Muscle of leg (tissue), 3 donors: ENCODE measurements at regions not wholly inside any gene's neighbourhood (a gene's known extent, or its start where the extent isn't known, plus 50 kb on each side); places are given as distances from the start of the nearest gene placed in this dataset.

Experiments used
- DNase-seq: peaks from one replicate; pipeline ENCODE4 v3.0.0; 2013
- H3K27ac ChIP-seq: one replicate; pipeline ENCODE4 v1.5.1; 2013; ENCODE audit warnings: mild to moderate bottlenecking, low read length, control low read depth
- H3K27me3 ChIP-seq: one replicate; pipeline ENCODE4 v1.6.1; 2013; ENCODE audit warnings: low read length; ENCODE audit not compliant: control insufficient read depth, insufficient read depth
- H3K36me3 ChIP-seq: one replicate; pipeline ENCODE4 v1.6.1; 2013; ENCODE audit warnings: low read length; ENCODE audit not compliant: control insufficient read depth, insufficient read depth
- H3K4me1 ChIP-seq: one replicate; pipeline ENCODE4 v1.6.1; 2013; ENCODE audit warnings: low read length; ENCODE audit not compliant: control insufficient read depth, insufficient read depth
- H3K4me3 ChIP-seq: one replicate; pipeline ENCODE4 v1.5.1; 2013; ENCODE audit warnings: low read length, control low read depth
- H3K9me3 ChIP-seq: replicated peaks from 2 replicates; pipeline ENCODE4 v1.6.1; 2013; ENCODE audit warnings: low read depth, low read length; ENCODE audit not compliant: control insufficient read depth
- WGBS: methylation state at CpG from one replicate; pipeline ENCODE4 v1.1.5; 2013; ENCODE audit warnings: missing lambda C conversion rate; ENCODE audit not compliant: insufficient coverage; 5-methylcytosine and 5-hydroxymethylcytosine counted together

- Histone ChIP-seq H3K27me3 (no peaks in the 10 kb centered on the region), H3K9me3 (no peaks in the 10 kb centered on the region), H3K4me3 (no peak overlapping the region), H3K36me3 (no peaks in the 10 kb centered on the region), H3K4me1 (peaks cover 2% of the 10 kb centered on the region), H3K27ac (no peak overlapping the region)
- DNase-seq = peak; percentile 50
- WGBS = 76% methylated on average over 3 of the region's 5 CpGs
Observed at GRCh38 chr2:4499316-4500030, 796.1 kb downstream of the DCDC2C start.

- no peaks in the 10 kb centered on the region for H3K27me3 ChIP-seq
- H3K36me3 ChIP-seq = no peaks in the 10 kb centered on the region
- DNase-seq = no peak
- peaks cover 3% of the 10 kb centered on the region for H3K4me1 ChIP-seq
- 59% methylated on average over 3 of the region's 4 CpGs for WGBS
- no peak overlapping the region for H3K27ac ChIP-seq
- H3K4me3 ChIP-seq = no peak overlapping the region
- no peaks in the 10 kb centered on the region for H3K9me3 ChIP-seq
Observed at GRCh38 chr2:4501525-4501924, 798.1 kb downstream of the DCDC2C start.

- Histone ChIP-seq H3K27me3 (no peaks in the 10 kb centered on the region), H3K4me3 (no peak overlapping the region), H3K4me1 (peaks cover 4% of the 10 kb centered on the region), H3K27ac (no peak overlapping the region), H3K9me3 (no peaks in the 10 kb centered on the region), H3K36me3 (no peaks in the 10 kb centered on the region)
- WGBS = 76% methylated on average over 3 of the region's 3 CpGs
- DNase-seq = no peak
Observed at GRCh38 chr2:4502230-4502843, 799.0 kb downstream of the DCDC2C start.

- H3K4me3 ChIP-seq = no peak overlapping the region
- no CpG with 5 or more reads among the region's 4 CpGs for WGBS
- no peaks in the 10 kb centered on the region for H3K27me3 ChIP-seq
- peaks cover 2% of the 10 kb centered on the region for H3K4me1 ChIP-seq
- no peaks in the 10 kb centered on the region for H3K9me3 ChIP-seq
- DNase-seq = peak; percentile 65
- no peaks in the 10 kb centered on the region for H3K36me3 ChIP-seq
- H3K27ac ChIP-seq = no peak overlapping the region
Observed at GRCh38 chr2:4507661-4508060, 804.3 kb downstream of the DCDC2C start.

GRCh38 chr2:4515871-4516761 lies 812.7 kb downstream of the DCDC2C start:
- H3K4me3 ChIP-seq = no peak overlapping the region
- 52% methylated on average over 7 of the region's 11 CpGs for WGBS
- no peaks in the 10 kb centered on the region for H3K27me3 ChIP-seq
- no peaks in the 10 kb centered on the region for H3K9me3 ChIP-seq
- no peaks in the 10 kb centered on the region for H3K4me1 ChIP-seq
- no peaks in the 10 kb centered on the region for H3K36me3 ChIP-seq
- H3K27ac ChIP-seq = no peak overlapping the region
- DNase-seq = no peak

- H3K27me3 ChIP-seq = no peaks in the 10 kb centered on the region
- no peak for DNase-seq
- H3K9me3 ChIP-seq = no peaks in the 10 kb centered on the region
- no peak overlapping the region for H3K27ac ChIP-seq
- H3K4me3 ChIP-seq = no peak overlapping the region
- 95% methylated on average over 2 of the region's 3 CpGs for WGBS
- no peaks in the 10 kb centered on the region for H3K4me1 ChIP-seq
- no peaks in the 10 kb centered on the region for H3K36me3 ChIP-seq
Observed at GRCh38 chr2:4518596-4518995, 815.2 kb downstream of the DCDC2C start.

- no peak overlapping the region for H3K4me3 ChIP-seq
- H3K9me3 ChIP-seq = no peaks in the 10 kb centered on the region
- no peaks in the 10 kb centered on the region for H3K27me3 ChIP-seq
- no peak overlapping the region for H3K27ac ChIP-seq
- no peaks in the 10 kb centered on the region for H3K4me1 ChIP-seq
- 84% methylated on average over 10 of the region's 15 CpGs for WGBS
- DNase-seq = no peak
- no peaks in the 10 kb centered on the region for H3K36me3 ChIP-seq
Observed at GRCh38 chr2:4522498-4523421, 819.4 kb downstream of the DCDC2C start.

GRCh38 chr2:4527416-4527815 lies 824.0 kb downstream of the DCDC2C start:
- no peaks in the 10 kb centered on the region for H3K4me1 ChIP-seq
- no peaks in the 10 kb centered on the region for H3K9me3 ChIP-seq
- no peak overlapping the region for H3K4me3 ChIP-seq
- 96% methylated on average over 4 of the region's 8 CpGs for WGBS
- H3K27ac ChIP-seq = no peak overlapping the region
- H3K36me3 ChIP-seq = no peaks in the 10 kb centered on the region
- DNase-seq = no peak
- no peaks in the 10 kb centered on the region for H3K27me3 ChIP-seq

- Histone ChIP-seq H3K4me3 (no peak overlapping the region), H3K36me3 (no peaks in the 10 kb centered on the region), H3K27me3 (no peaks in the 10 kb centered on the region), H3K4me1 (no peaks in the 10 kb centered on the region), H3K27ac (no peak overlapping the region), H3K9me3 (no peaks in the 10 kb centered on the region)
- DNase-seq = no peak
Observed at GRCh38 chr2:4528246-4528645, 824.9 kb downstream of the DCDC2C start.
